ENCODE measurements at regions not wholly inside any gene's neighbourhood (a gene's known extent, or its start where the extent isn't known, plus 50 kb on each side); places are given as distances from the start of the nearest gene placed in this dataset.

DNA sequence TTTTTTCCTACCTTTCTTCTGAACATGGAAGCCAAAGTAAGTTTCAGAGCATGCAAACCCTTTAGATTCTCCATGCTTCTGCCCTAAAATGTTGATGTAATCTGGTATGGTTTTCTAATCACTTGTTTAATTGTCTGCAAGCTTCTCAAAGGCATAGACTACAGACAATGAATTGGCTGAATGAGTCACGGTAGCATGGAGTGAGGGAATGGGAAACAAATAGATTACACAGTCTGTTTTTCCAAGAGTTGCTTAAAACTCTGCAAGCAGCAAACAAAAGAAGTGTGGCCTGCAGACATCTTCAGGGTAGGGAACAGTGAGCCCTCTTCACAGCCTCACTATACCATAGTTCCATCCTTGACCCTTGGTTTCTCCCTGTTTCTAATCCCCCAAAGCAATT lies 326.0 kb downstream of the BARHL2 start:
- no peak overlapping the region for H3K9ac ChIP-seq (ENCODE audit: low read depth, low read length)
- no peak for ATAC-seq (ENCODE audit: insufficient read depth, low read depth)

GRCh38 chr1:90387805-90388204 lies 329.3 kb downstream of the BARHL2 start:
- Histone ChIP-seq H3K36me3 (ENCODE audit: insufficient read depth, low read length) (no peaks in the 10 kb centered on the region), H2AFZ (ENCODE audit: low read depth, low read length) (no peak overlapping the region), H3K9me3 (ENCODE audit: insufficient read depth, low read length, severe bottlenecking) (no peaks in the 10 kb centered on the region), H4K20me1 (ENCODE audit: insufficient read depth, low read length) (no peaks in the 10 kb centered on the region), H3K27ac (ENCODE audit: low read length) (no peak overlapping the region), H3K9ac (ENCODE audit: low read depth, low read length) (no peak overlapping the region), H3K4me1 (ENCODE audit: insufficient read depth, low read length) (no peaks in the 10 kb centered on the region), H3K27me3 (ENCODE audit: insufficient read depth, low read length, poor library complexity) (no peaks in the 10 kb centered on the region), H3K79me2 (ENCODE audit: insufficient read depth, low read length) (no peaks in the 10 kb centered on the region), H3K4me2 (ENCODE audit: insufficient read depth, low read length) (no peak overlapping the region), H3K4me3 (ENCODE audit: low read depth in 1 of 2, low read length in 2 of 2) (no peak overlapping the region)
- no peak for ATAC-seq (ENCODE audit: insufficient read depth, low read depth)
- TF ChIP-seq, protein P1, sequence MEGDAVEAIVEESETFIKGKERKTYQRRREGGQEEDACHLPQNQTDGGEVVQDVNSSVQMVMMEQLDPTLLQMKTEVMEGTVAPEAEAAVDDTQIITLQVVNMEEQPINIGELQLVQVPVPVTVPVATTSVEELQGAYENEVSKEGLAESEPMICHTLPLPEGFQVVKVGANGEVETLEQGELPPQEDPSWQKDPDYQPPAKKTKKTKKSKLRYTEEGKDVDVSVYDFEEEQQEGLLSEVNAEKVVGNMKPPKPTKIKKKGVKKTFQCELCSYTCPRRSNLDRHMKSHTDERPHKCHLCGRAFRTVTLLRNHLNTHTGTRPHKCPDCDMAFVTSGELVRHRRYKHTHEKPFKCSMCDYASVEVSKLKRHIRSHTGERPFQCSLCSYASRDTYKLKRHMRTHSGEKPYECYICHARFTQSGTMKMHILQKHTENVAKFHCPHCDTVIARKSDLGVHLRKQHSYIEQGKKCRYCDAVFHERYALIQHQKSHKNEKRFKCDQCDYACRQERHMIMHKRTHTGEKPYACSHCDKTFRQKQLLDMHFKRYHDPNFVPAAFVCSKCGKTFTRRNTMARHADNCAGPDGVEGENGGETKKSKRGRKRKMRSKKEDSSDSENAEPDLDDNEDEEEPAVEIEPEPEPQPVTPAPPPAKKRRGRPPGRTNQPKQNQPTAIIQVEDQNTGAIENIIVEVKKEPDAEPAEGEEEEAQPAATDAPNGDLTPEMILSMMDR (IDR thresholded peaks at IDR 0.05; ENCODE audit: borderline replicate concordance, extremely low read depth, low read length, poor library complexity, severe bottlenecking), result no peak
- TF ChIP-seq EZH2 (IDR thresholded peaks at IDR 0.05; ENCODE audit: borderline replicate concordance, low read depth, low read length, severe bottlenecking), result no peak
- no peak for DNase-seq

More for the DNA sequence above, 326.0 kb downstream of the BARHL2 start:
- Histone ChIP-seq H3K27ac (ENCODE audit: low read length) (no peak overlapping the region), H3K4me1 (ENCODE audit: insufficient read depth, low read length) (no peaks in the 10 kb centered on the region), H3K9me3 (ENCODE audit: insufficient read depth, low read length, severe bottlenecking) (no peaks in the 10 kb centered on the region), H4K20me1 (ENCODE audit: insufficient read depth, low read length) (no peaks in the 10 kb centered on the region), H3K4me2 (ENCODE audit: insufficient read depth, low read length) (no peak overlapping the region), H3K36me3 (ENCODE audit: insufficient read depth, low read length) (no peaks in the 10 kb centered on the region), H3K27me3 (ENCODE audit: insufficient read depth, low read length, poor library complexity) (no peaks in the 10 kb centered on the region), H2AFZ (ENCODE audit: low read depth, low read length) (no peak overlapping the region), H3K79me2 (ENCODE audit: insufficient read depth, low read length) (no peaks in the 10 kb centered on the region), H3K4me3 (ENCODE audit: low read depth in 1 of 2, low read length in 2 of 2) (no peak overlapping the region)
- DNase-seq, result no peak
- TF ChIP-seq, protein P1 (IDR thresholded peaks at IDR 0.05; ENCODE audit: borderline replicate concordance, extremely low read depth, low read length, poor library complexity, severe bottlenecking), result no peak
- TF ChIP-seq EZH2 (IDR thresholded peaks at IDR 0.05; ENCODE audit: borderline replicate concordance, low read depth, low read length, severe bottlenecking), result no peak

- no peaks in the 10 kb centered on the region for H3K4me1 ChIP-seq (ENCODE audit: insufficient read depth, low read length)
- H3K36me3 ChIP-seq (ENCODE audit: insufficient read depth, low read length), result no peaks in the 10 kb centered on the region
- no peak for DNase-seq
- no peak overlapping the region for H3K9ac ChIP-seq (ENCODE audit: low read depth, low read length)
- H3K79me2 ChIP-seq (ENCODE audit: insufficient read depth, low read length), result no peaks in the 10 kb centered on the region
- no peak overlapping the region for H3K27ac ChIP-seq (ENCODE audit: low read length)
- TF ChIP-seq EZH2 (IDR thresholded peaks at IDR 0.05; ENCODE audit: borderline replicate concordance, low read depth, low read length, severe bottlenecking), result no peak
- TF ChIP-seq, protein P1 (IDR thresholded peaks at IDR 0.05; ENCODE audit: borderline replicate concordance, extremely low read depth, low read length, poor library complexity, severe bottlenecking), result no peak
- no peaks in the 10 kb centered on the region for H4K20me1 ChIP-seq (ENCODE audit: insufficient read depth, low read length)
- no peak overlapping the region for H2AFZ ChIP-seq (ENCODE audit: low read depth, low read length)
- no peaks in the 10 kb centered on the region for H3K27me3 ChIP-seq (ENCODE audit: insufficient read depth, low read length, poor library complexity)
- no peak overlapping the region for H3K4me2 ChIP-seq (ENCODE audit: insufficient read depth, low read length)
- no peaks in the 10 kb centered on the region for H3K9me3 ChIP-seq (ENCODE audit: insufficient read depth, low read length, severe bottlenecking)
- no peak overlapping the region for H3K4me3 ChIP-seq (ENCODE audit: low read depth in 1 of 2, low read length in 2 of 2)
- no peak for ATAC-seq (ENCODE audit: insufficient read depth, low read depth)
These were observed 330.0 kb downstream of the BARHL2 start for GRCh38 chr1:90386899-90387720.

Data from DND-41 (cell line).